GM21515 (cell line): ENCODE measurements at regions not wholly inside any gene's neighbourhood (a gene's known extent, or its start where the extent isn't known, plus 50 kb on each side); places are given as distances from the start of the nearest gene placed in this dataset.
A peak's percentile ranks its signal among the peaks of the same experiment; 100 is the strongest.
"Not testable (repeated sequence)": the region's sequence is repeated elsewhere in the genome, so short reads cannot be mapped to it uniquely, and the experiment has no call there.

Experiments
- ATAC-seq: cut with Tn5 transposase; IDR thresholded peaks from one replicate; pipeline ENCODE4 v1.9.1; 2021; ENCODE audit not compliant: unreplicated experiment

GRCh38 chr17:20896153-20896649 is 146.6 kb downstream of the USP22 start:
- no peak for ATAC-seq

GRCh38 chr17:20898726-20899125 is 144.1 kb downstream of the USP22 start:
- ATAC-seq = not testable (repeated sequence)

GRCh38 chr17:20902496-20902895 is 140.3 kb downstream of the USP22 start:
- not testable (repeated sequence) for ATAC-seq

GRCh38 chr17:20903549-20903948 is 139.3 kb downstream of the USP22 start:
- not testable (repeated sequence) for ATAC-seq

- peak; percentile 76 for ATAC-seq
Measured at GRCh38 chr17:20908313-20909267, 134.2 kb downstream of the USP22 start.

- ATAC-seq = no peak
Measured at GRCh38 chr17:20914658-20915057, 128.2 kb downstream of the USP22 start.

GRCh38 chr17:20916383-20916782 is 126.4 kb downstream of the USP22 start:
- no peak for ATAC-seq

- ATAC-seq = not testable (repeated sequence)
Measured at GRCh38 chr17:20917610-20918306, 125.1 kb downstream of the USP22 start.

- no peak for ATAC-seq
Measured at GRCh38 chr17:20920095-20920814, 122.6 kb downstream of the USP22 start.

- no peak for ATAC-seq
Measured at GRCh38 chr17:20920815-20921199, 122.0 kb downstream of the USP22 start.

GRCh38 chr17:20922128-20922670 is 120.6 kb downstream of the USP22 start:
- no peak for ATAC-seq

GRCh38 chr17:20924306-20924705 is 118.5 kb downstream of the USP22 start:
- ATAC-seq = no peak

GRCh38 chr17:20925091-20925490 is 117.7 kb downstream of the USP22 start:
- no peak for ATAC-seq

- no peak for ATAC-seq
Measured at GRCh38 chr17:20925954-20926353, 116.9 kb downstream of the USP22 start.

GRCh38 chr17:20926532-20926931 is 116.3 kb downstream of the USP22 start:
- ATAC-seq = no peak

- no peak for ATAC-seq
Measured at GRCh38 chr17:20927308-20927977, 115.4 kb downstream of the USP22 start.

GRCh38 chr17:20929334-20929733 is 113.5 kb downstream of the USP22 start:
- no peak for ATAC-seq

- ATAC-seq = no peak
Measured at GRCh38 chr17:20930081-20930760, 112.6 kb downstream of the USP22 start.

GRCh38 chr17:20933040-20933439 is 109.8 kb downstream of the USP22 start:
- not testable (repeated sequence) for ATAC-seq

GRCh38 chr17:20934288-20934687 is 108.5 kb downstream of the USP22 start:
- no peak for ATAC-seq
